GM12891 (cell line): ENCODE measurements at regions not wholly inside any gene's neighbourhood (a gene's known extent, or its start where the extent isn't known, plus 50 kb on each side); places are given as distances from the start of the nearest gene placed in this dataset.

ENCODE experiments used
- POLR2A ChIP-seq: IDR thresholded peaks from 2 replicates; pipeline ENCODE4 v1.6.1; 2011; ENCODE audit warnings: low read depth, low read length, control low read depth
- POLR2AphosphoS5 ChIP-seq: IDR thresholded peaks from 2 replicates; pipeline ENCODE4 v1.6.1; 2011; ENCODE audit warnings: low read depth, low read length, control low read depth
- TAF1 ChIP-seq: IDR thresholded peaks from 2 replicates; pipeline ENCODE4 v1.6.1; 2011; ENCODE audit warnings: low read depth, low read length, control low read depth

GRCh38 chr10:105759669-105760068, 1118.6 kb downstream of the SORCS3 start:
- TF ChIP-seq POLR2A (no peak), POLR2AphosphoS5 (no peak), TAF1 (no peak)
